ENCODE measurements at regions not wholly inside any gene's neighbourhood (a gene's known extent, or its start where the extent isn't known, plus 50 kb on each side); places are given as distances from the start of the nearest gene placed in this dataset.

DNA sequence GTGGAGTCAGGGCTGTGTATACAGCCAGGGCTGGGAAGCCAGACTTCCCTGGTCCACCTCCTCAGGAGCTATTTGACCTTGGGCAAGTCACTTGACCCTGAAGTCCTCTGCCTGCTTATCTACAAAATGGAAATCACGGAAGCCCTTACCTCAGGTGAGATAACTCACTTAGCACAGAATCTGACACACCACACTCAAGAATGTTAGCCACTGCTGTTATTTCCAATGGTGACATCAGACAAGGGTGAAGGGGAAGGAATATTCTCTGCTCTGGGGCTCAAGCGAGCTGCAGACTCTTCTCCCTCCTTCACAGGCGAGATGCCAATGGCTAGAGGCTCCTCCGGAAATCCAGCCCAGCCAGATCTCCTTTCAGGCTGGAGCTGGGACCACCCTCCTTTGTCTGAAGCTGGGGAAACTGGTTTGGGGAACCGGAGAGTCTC is 189.6 kb downstream of the HAUS1 start:
- no peak for TF ChIP-seq EGR1 (IDR thresholded peaks at IDR 0.05; ENCODE audit: low read depth in 2 of 2)
- TF ChIP-seq, protein P1, sequence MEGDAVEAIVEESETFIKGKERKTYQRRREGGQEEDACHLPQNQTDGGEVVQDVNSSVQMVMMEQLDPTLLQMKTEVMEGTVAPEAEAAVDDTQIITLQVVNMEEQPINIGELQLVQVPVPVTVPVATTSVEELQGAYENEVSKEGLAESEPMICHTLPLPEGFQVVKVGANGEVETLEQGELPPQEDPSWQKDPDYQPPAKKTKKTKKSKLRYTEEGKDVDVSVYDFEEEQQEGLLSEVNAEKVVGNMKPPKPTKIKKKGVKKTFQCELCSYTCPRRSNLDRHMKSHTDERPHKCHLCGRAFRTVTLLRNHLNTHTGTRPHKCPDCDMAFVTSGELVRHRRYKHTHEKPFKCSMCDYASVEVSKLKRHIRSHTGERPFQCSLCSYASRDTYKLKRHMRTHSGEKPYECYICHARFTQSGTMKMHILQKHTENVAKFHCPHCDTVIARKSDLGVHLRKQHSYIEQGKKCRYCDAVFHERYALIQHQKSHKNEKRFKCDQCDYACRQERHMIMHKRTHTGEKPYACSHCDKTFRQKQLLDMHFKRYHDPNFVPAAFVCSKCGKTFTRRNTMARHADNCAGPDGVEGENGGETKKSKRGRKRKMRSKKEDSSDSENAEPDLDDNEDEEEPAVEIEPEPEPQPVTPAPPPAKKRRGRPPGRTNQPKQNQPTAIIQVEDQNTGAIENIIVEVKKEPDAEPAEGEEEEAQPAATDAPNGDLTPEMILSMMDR (IDR thresholded peaks at IDR 0.05; ENCODE audit: low read depth, low read length, missing input control) = no peak
- TF ChIP-seq, protein P2, sequence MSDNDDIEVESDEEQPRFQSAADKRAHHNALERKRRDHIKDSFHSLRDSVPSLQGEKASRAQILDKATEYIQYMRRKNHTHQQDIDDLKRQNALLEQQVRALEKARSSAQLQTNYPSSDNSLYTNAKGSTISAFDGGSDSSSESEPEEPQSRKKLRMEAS (IDR thresholded peaks at IDR 0.05) = no peak
- TF ChIP-seq, protein P3, sequence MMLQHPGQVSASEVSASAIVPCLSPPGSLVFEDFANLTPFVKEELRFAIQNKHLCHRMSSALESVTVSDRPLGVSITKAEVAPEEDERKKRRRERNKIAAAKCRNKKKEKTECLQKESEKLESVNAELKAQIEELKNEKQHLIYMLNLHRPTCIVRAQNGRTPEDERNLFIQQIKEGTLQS (IDR thresholded peaks at IDR 0.05) = no peak
- TF ChIP-seq TAF1 (conservative IDR thresholded peaks at IDR 0.05) = no peak
- no peak for TF ChIP-seq YY1 (IDR thresholded peaks at IDR 0.05)
- no peak for TF ChIP-seq JUND (IDR thresholded peaks at IDR 0.05)
- TF ChIP-seq GABPA (IDR thresholded peaks at IDR 0.05 in 1 of 2, conservative IDR thresholded peaks at IDR 0.05 in 1 of 2) = no peak
- no peak for TF ChIP-seq FOXA2 (IDR thresholded peaks at IDR 0.05)
- TF ChIP-seq RAD21 (IDR thresholded peaks at IDR 0.05) = no peak
- TF ChIP-seq HNF4A (conservative IDR thresholded peaks at IDR 0.05) = no peak
- TF ChIP-seq, protein P4, sequence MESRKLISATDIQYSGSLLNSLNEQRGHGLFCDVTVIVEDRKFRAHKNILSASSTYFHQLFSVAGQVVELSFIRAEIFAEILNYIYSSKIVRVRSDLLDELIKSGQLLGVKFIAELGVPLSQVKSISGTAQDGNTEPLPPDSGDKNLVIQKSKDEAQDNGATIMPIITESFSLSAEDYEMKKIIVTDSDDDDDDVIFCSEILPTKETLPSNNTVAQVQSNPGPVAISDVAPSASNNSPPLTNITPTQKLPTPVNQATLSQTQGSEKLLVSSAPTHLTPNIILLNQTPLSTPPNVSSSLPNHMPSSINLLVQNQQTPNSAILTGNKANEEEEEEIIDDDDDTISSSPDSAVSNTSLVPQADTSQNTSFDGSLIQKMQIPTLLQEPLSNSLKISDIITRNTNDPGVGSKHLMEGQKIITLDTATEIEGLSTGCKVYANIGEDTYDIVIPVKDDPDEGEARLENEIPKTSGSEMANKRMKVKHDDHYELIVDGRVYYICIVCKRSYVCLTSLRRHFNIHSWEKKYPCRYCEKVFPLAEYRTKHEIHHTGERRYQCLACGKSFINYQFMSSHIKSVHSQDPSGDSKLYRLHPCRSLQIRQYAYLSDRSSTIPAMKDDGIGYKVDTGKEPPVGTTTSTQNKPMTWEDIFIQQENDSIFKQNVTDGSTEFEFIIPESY (IDR thresholded peaks at IDR 0.05) = no peak
- no peak for TF ChIP-seq SP1 (IDR thresholded peaks at IDR 0.05)
- TF ChIP-seq, protein P5, sequence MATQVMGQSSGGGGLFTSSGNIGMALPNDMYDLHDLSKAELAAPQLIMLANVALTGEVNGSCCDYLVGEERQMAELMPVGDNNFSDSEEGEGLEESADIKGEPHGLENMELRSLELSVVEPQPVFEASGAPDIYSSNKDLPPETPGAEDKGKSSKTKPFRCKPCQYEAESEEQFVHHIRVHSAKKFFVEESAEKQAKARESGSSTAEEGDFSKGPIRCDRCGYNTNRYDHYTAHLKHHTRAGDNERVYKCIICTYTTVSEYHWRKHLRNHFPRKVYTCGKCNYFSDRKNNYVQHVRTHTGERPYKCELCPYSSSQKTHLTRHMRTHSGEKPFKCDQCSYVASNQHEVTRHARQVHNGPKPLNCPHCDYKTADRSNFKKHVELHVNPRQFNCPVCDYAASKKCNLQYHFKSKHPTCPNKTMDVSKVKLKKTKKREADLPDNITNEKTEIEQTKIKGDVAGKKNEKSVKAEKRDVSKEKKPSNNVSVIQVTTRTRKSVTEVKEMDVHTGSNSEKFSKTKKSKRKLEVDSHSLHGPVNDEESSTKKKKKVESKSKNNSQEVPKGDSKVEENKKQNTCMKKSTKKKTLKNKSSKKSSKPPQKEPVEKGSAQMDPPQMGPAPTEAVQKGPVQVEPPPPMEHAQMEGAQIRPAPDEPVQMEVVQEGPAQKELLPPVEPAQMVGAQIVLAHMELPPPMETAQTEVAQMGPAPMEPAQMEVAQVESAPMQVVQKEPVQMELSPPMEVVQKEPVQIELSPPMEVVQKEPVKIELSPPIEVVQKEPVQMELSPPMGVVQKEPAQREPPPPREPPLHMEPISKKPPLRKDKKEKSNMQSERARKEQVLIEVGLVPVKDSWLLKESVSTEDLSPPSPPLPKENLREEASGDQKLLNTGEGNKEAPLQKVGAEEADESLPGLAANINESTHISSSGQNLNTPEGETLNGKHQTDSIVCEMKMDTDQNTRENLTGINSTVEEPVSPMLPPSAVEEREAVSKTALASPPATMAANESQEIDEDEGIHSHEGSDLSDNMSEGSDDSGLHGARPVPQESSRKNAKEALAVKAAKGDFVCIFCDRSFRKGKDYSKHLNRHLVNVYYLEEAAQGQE (IDR thresholded peaks at IDR 0.05) = no peak

Measured in liver (tissue), 3 donors.